GM12872 (cell line): ENCODE measurements at regions not wholly inside any gene's neighbourhood (a gene's known extent, or its start where the extent isn't known, plus 50 kb on each side); places are given as distances from the start of the nearest gene placed in this dataset.

ENCODE experiments used
- TF ChIP-seq, protein P1 (sequence below): IDR thresholded peaks from 3 replicates; pipeline ENCODE4 v1.5.1; 2011; ENCODE audit warnings: low read depth, mild to moderate bottlenecking, low read length, moderate library complexity; ENCODE audit not compliant: insufficient read depth

DNA sequence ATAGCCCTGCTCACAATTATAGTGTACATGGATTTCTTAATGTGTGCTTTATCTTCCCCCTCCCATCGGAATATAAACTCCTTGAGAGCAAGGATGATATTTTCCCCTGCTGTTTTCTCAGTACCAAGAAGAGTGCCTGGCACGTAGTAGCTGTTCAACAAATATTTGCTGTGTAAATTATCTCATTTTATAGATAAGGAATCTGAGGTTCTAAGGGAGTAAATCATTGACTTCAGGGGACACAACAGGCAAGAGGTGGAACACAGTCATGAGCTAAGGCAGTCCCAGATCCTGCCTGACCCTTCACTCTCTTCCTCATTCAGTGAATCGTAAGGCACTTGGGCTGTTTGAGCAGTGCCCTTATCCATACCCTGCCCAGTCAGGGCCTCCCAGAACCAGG, 187.3 kb upstream of the TNP1 start:
- TF ChIP-seq, protein P1, sequence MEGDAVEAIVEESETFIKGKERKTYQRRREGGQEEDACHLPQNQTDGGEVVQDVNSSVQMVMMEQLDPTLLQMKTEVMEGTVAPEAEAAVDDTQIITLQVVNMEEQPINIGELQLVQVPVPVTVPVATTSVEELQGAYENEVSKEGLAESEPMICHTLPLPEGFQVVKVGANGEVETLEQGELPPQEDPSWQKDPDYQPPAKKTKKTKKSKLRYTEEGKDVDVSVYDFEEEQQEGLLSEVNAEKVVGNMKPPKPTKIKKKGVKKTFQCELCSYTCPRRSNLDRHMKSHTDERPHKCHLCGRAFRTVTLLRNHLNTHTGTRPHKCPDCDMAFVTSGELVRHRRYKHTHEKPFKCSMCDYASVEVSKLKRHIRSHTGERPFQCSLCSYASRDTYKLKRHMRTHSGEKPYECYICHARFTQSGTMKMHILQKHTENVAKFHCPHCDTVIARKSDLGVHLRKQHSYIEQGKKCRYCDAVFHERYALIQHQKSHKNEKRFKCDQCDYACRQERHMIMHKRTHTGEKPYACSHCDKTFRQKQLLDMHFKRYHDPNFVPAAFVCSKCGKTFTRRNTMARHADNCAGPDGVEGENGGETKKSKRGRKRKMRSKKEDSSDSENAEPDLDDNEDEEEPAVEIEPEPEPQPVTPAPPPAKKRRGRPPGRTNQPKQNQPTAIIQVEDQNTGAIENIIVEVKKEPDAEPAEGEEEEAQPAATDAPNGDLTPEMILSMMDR: no peak

DNA sequence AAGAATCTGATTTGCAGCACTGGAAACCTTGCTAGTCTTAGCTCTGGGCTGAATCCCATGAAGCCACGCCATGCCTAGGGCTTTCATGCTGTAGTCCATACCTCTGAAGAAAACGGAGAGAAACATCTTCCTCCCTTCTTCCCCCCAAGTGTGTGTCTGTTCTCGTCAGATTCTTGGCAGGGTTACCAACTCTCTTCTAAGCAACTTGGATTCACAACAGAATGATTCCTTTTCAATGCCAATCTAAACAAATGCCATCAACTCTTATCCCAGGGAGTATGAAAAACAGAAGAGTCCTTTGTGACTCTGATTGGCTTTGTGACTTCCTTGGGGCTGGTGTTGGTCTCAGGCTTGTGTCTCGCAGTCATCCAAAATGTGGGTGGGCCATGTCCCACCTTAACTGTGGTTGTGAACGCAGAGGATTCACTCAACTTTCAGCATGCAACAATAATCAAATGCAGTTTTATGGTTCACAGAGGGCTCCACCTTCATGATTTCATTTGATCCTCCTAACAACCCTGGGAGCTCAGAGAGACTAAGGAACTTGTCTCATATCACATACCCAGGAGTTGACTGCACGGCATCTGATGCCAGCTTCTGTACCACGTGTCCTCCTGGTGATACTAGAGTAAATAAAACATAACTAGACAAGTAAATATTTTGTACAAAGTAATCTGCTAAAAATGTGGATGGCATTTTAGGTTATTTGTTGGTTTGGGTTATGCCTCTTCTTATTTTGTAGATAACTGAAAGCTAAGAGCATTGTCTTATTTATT, 186.0 kb upstream of the TNP1 start:
- TF ChIP-seq, protein P1: no peak

DNA sequence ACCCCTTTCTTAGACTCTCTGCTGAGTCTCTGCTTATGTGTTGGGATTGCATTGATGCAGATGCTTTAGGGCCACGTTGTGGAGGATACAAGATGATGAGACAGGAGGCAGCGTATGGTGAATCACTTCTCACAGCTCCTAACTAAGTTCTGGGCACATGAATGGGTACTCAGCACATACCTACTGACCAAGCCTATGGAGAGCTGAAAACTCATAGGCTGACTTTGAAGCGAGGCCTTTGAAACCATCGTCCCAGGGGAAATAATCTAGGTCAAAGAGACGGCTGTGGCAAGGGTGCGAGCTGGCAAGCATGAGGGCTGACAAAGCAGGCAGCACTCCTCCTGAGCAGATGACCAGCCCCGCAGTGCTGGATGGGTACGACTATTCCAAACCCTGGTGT, 180.2 kb upstream of the TNP1 start:
- TF ChIP-seq, protein P1: no peak

DNA sequence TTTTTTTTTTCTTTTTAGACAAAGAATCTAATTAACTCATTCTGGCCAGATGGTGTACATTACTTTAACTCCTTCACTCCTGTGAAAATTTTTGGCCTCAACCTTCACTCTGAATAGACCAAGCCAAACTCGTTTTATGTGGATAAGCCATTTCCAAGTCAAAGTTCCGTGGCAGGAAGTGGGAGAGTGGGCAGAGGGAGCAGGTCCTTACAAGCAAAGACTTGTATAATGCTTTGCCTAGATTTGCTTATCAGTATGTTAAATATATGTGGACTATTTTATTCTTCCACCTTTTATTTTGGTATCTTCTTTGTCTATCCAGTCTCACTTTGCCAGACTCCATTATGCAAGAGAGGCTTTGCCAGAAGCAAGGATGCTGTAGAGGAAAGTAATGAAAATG, 178.1 kb upstream of the TNP1 start:
- TF ChIP-seq, protein P1: no peak

DNA sequence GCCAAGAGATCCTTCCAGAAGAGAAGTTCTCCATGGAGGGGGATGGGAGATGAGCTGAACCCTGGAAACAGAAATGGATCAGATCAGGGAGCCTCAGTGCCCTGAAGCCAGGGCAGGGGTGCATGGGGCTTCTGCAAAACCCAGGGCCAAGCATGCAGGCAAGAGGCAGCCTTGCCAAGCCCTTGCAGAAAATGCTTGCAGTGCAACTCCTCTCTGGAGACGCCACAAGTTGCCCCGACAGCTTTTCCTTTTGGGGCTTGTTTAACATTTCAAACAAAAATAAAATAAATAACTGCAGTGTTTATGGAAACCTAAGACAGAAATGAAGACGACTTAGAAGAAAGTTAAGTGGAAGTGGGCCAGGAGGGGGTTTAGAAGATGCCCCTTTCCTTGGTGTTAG, 177.5 kb upstream of the TNP1 start:
- TF ChIP-seq, protein P1: no peak

DNA sequence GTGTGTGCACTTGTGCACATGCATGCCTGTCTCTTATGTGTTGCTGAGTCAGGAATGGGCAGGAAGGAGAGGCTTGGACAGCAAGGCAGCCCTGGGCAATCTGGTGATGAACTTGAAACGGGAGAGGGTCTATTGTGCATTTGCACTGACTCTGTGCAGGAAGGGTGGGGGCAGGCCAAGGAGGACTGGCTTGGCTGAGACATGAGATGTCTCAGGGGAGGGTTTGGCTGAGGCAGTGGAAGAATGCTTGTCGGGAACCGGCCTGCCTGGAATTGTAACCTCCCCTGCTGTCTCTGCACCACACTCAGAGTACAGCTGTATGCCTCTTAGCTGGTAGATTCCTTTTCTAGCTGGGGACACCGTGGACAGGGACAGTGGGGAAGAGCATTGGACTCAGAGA, 176.1 kb upstream of the TNP1 start:
- TF ChIP-seq, protein P1: no peak

DNA sequence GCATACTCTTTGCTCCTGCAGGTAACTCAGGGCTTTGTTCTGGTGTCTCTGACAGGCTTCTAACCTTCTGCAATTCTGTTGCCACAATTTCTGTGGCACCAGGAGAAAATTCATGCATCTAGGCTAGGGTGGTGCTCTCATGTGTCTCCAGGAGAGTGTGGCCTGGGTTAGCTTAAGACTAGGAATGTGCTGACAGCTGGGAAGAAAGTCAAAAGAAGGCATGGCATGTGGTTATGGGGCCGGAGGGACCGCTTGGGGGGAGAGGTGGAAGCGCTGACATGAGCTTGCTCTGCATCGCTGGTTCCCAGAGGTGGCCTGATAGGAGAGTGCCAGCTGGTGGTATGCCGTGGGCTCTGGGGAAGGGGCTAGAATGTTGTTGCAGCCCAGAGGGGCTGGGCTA, 173.3 kb upstream of the TNP1 start:
- TF ChIP-seq, protein P1: no peak
